OCI-LY7 (cell line): ENCODE measurements at regions not wholly inside any gene's neighbourhood (a gene's known extent, or its start where the extent isn't known, plus 50 kb on each side); places are given as distances from the start of the nearest gene placed in this dataset.

ENCODE experiments used
- BruUV-seq: library from RNA; stranded (reverse); fragments of 400-500 nt; replicated peaks from 2 replicates; lab custom pipeline; 2021; lab: Mats Ljungman, UMichigan
- CTCF ChIA-PET: fragments of 300-600 bp; sonication (Branson Sonifier 250); formaldehyde crosslinking; loops from one replicate; lab custom pipeline; 2022; ENCODE audit warnings: antibody characterized with exemption; ENCODE audit not compliant: unreplicated experiment; lab: Charles Lee
- POLR2A ChIA-PET: fragments of 300-600 bp; sonication (Branson Sonifier 250); formaldehyde crosslinking; loops from one replicate; lab custom pipeline; 2022; ENCODE audit warnings: antibody characterized with exemption; lab: Charles Lee
- DNase-seq: peaks from one replicate; pipeline ENCODE4 v3.0.0-alpha.2; 2015; ENCODE audit warnings: low spot score
- H2AFZ ChIP-seq: fragments of 200-600 bp; sonication (generic), shearing (Covaris generic); 2 replicates; pipeline ENCODE4 v1.6.1; 2014; ENCODE audit warnings: mild to moderate bottlenecking, antibody characterized with exemption, low read length, moderate library complexity
- H3K27ac ChIP-seq: fragments of 200-600 bp; sonication (generic); 2 replicates; pipeline ENCODE4 v1.5.1; 2014; ENCODE audit warnings: mixed run types, low read depth, mild to moderate bottlenecking, moderate library complexity, low read length, inconsistent platforms; ENCODE audit not compliant: poor library complexity, severe bottlenecking
- H3K36me3 ChIP-seq: fragments of 200-600 bp; sonication (generic); 2 replicates; pipeline ENCODE4 v1.6.1; 2014; ENCODE audit warnings: mild to moderate bottlenecking, antibody characterized with exemption, low read length, moderate library complexity, mixed read lengths; ENCODE audit not compliant: insufficient read depth
- H3K4me1 ChIP-seq: fragments of 200-600 bp; sonication (generic); 2 replicates; pipeline ENCODE4 v1.5.1; 2014; ENCODE audit warnings: mild to moderate bottlenecking, low read length; ENCODE audit not compliant: insufficient read depth, poor library complexity, severe bottlenecking
- H3K4me2 ChIP-seq: fragments of 200-600 bp; sonication (generic); 2 replicates; pipeline ENCODE4 v1.6.1; 2014; ENCODE audit warnings: mild to moderate bottlenecking, low read length
- H3K4me3 ChIP-seq: fragments of 200-600 bp; sonication (generic); 2 replicates; pipeline ENCODE4 v1.5.1; 2014; ENCODE audit warnings: mild to moderate bottlenecking, low read depth, low read length; ENCODE audit not compliant: poor library complexity, severe bottlenecking
- H3K79me2 ChIP-seq: fragments of 200-600 bp; sonication (generic); 2 replicates; pipeline ENCODE4 v1.6.1; 2016; ENCODE audit warnings: low read depth, mild to moderate bottlenecking, low read length, moderate library complexity, mixed read lengths; ENCODE audit not compliant: insufficient read depth
- H3K9me2 ChIP-seq: fragments of 200-600 bp; sonication (generic); 2 replicates; pipeline ENCODE4 v1.6.1; 2016; ENCODE audit warnings: mild to moderate bottlenecking, low read length, mixed read lengths; ENCODE audit not compliant: insufficient read depth
- H3K9me3 ChIP-seq: fragments of 200-600 bp; sonication (generic); 2 replicates; pipeline ENCODE4 v1.6.1; 2014; ENCODE audit warnings: mild to moderate bottlenecking, mixed run types, low read length, mixed read lengths
- H4K20me1 ChIP-seq: fragments of 200-600 bp; sonication (generic); 2 replicates; pipeline ENCODE4 v1.6.1; 2014; ENCODE audit warnings: mild to moderate bottlenecking, antibody characterized with exemption, low read length, moderate library complexity, mixed read lengths; ENCODE audit not compliant: insufficient read depth
- CTCF ChIP-seq: fragments of 200-600 bp; sonication (generic); conservative IDR thresholded peaks from 2 replicates; pipeline ENCODE4 v1.5.1; 2014; ENCODE audit warnings: mild to moderate bottlenecking, antibody characterized with exemption, low read length, moderate library complexity, mixed read lengths
- EZH2phosphoT487 ChIP-seq: fragments of 200-600 bp; sonication (generic); IDR thresholded peaks from 2 replicates; pipeline ENCODE4 v1.6.1; 2018; ENCODE audit warnings: low read depth, borderline replicate concordance, mild to moderate bottlenecking, mixed run types, antibody characterized with exemption, low read length, moderate library complexity, mixed read lengths
- intact Hi-C: fragments of 100-400 bp; cut with micrococcal nuclease; formaldehyde crosslinking; loops from one replicate; pipeline ENCODE4 v1.10.0; 2022; ENCODE audit not compliant: unreplicated experiment

GRCh38 chr11:69573761-69574607 lies 67.0 kb upstream of the CCND1 start:
- POLR2A ChIA-PET = no interaction called here
- Histone ChIP-seq H3K9me3 (no peaks in the 10 kb centered on the region), H3K4me3 (no peak overlapping the region), H3K36me3 (no peaks in the 10 kb centered on the region), H3K4me1 (no peaks in the 10 kb centered on the region), H3K4me2 (no peak overlapping the region), H4K20me1 (no peaks in the 10 kb centered on the region), H3K27ac (no peak overlapping the region), H3K79me2 (no peaks in the 10 kb centered on the region), H3K9me2 (no peaks in the 10 kb centered on the region), H2AFZ (no peak overlapping the region)
- BruUV-seq = no TSS peak
- intact Hi-C loops = no loop called here
- TF ChIP-seq EZH2phosphoT487 (no peak), CTCF (no peak)
- no peak for DNase-seq
- CTCF ChIA-PET = no interaction called here

- CTCF ChIA-PET = no interaction called here
- H4K20me1 ChIP-seq = no peaks in the 10 kb centered on the region
- intact Hi-C loops = no loop called here
Observed at GRCh38 chr11:69574608-69575255, 66.2 kb upstream of the CCND1 start.

More at GRCh38 chr11:69574608-69575255, 66.2 kb upstream of the CCND1 start:
- Histone ChIP-seq H3K9me2 (no peaks in the 10 kb centered on the region), H3K4me3 (no peak overlapping the region), H3K79me2 (no peaks in the 10 kb centered on the region), H3K36me3 (no peaks in the 10 kb centered on the region), H2AFZ (no peak overlapping the region), H3K9me3 (no peaks in the 10 kb centered on the region), H3K4me1 (no peaks in the 10 kb centered on the region), H3K27ac (no peak overlapping the region), H3K4me2 (no peak overlapping the region)
- POLR2A ChIA-PET = no interaction called here
- TF ChIP-seq EZH2phosphoT487 (no peak), CTCF (no peak)
- no peak for DNase-seq
- no TSS peak for BruUV-seq
